ENCODE measurements at regions not wholly inside any gene's neighbourhood (a gene's known extent, or its start where the extent isn't known, plus 50 kb on each side); places are given as distances from the start of the nearest gene placed in this dataset.

- WGBS (ENCODE audit: insufficient coverage), result 95% methylated on average over 9 of the region's 10 CpGs
- CTCF ChIA-PET, result no interaction called here
- no peaks in the 10 kb centered on the region for H3K36me3 ChIP-seq (ENCODE audit: control insufficient read depth in 4 of 4, insufficient read depth in 4 of 4, low read length in 3 of 4)
- H3K27me3 ChIP-seq (replicated peaks in 2 of 5; ENCODE audit: control insufficient read depth in 4 of 5, insufficient read depth in 5 of 5, low read length in 4 of 5), result peaks cover 0 to 9% (median 0%) of the 10 kb centered on the region in 5 experiments
- no peak overlapping the region for H3K4me3 ChIP-seq (ENCODE audit: control insufficient read depth in 1 of 7, extremely low read depth in 1 of 7, insufficient read depth in 4 of 7, low read depth in 2 of 7, low read length in 6 of 7)
- H3K27ac ChIP-seq (ENCODE audit: insufficient read depth in 1 of 2, low read depth in 1 of 2, low read length in 2 of 2, poor library complexity in 1 of 2, severe bottlenecking in 2 of 2), result no peak overlapping the region
- no peaks in the 10 kb centered on the region for H3K4me1 ChIP-seq (ENCODE audit: control extremely low read depth in 1 of 4, control insufficient read depth in 4 of 4, insufficient read depth in 4 of 4, low read length in 3 of 4)
- H3K9me3 ChIP-seq (ENCODE audit: control extremely low read depth in 1 of 5, control insufficient read depth in 4 of 5, insufficient read depth in 2 of 5, low read depth in 1 of 5, low read length in 4 of 5), result no peaks in the 10 kb centered on the region
- no peak for DNase-seq
- POLR2A ChIA-PET, result no interaction called here
Measured at GRCh38 chr2:120818441-120818920, 82.8 kb downstream of the GLI2 start.

- Histone ChIP-seq H3K4me3 (ENCODE audit: control insufficient read depth in 1 of 7, extremely low read depth in 1 of 7, insufficient read depth in 4 of 7, low read depth in 2 of 7, low read length in 6 of 7) (no peak overlapping the region), H3K27me3 (replicated peaks in 2 of 5; ENCODE audit: control insufficient read depth in 4 of 5, insufficient read depth in 5 of 5, low read length in 4 of 5) (peaks cover 0 to 6% (median 0%) of the 10 kb centered on the region in 5 experiments), H3K36me3 (ENCODE audit: control insufficient read depth in 4 of 4, insufficient read depth in 4 of 4, low read length in 3 of 4) (no peaks in the 10 kb centered on the region), H3K27ac (ENCODE audit: insufficient read depth in 1 of 2, low read depth in 1 of 2, low read length in 2 of 2, poor library complexity in 1 of 2, severe bottlenecking in 2 of 2) (no peak overlapping the region), H3K4me1 (ENCODE audit: control extremely low read depth in 1 of 4, control insufficient read depth in 4 of 4, insufficient read depth in 4 of 4, low read length in 3 of 4) (no peaks in the 10 kb centered on the region), H3K9me3 (ENCODE audit: control extremely low read depth in 1 of 5, control insufficient read depth in 4 of 5, insufficient read depth in 2 of 5, low read depth in 1 of 5, low read length in 4 of 5) (no peaks in the 10 kb centered on the region)
- POLR2A ChIA-PET, result no interaction called here
- CTCF ChIA-PET, result no interaction called here
- 100% methylated on average over 5 of the region's 5 CpGs for WGBS (ENCODE audit: insufficient coverage)
- no peak for DNase-seq
Measured at GRCh38 chr2:120819720-120820210, 84.1 kb downstream of the GLI2 start.

GRCh38 chr2:120820263-120820952, 84.7 kb downstream of the GLI2 start:
- POLR2A ChIA-PET, result no interaction called here
- WGBS (ENCODE audit: insufficient coverage), result 87% methylated on average over 18 of the region's 19 CpGs
- no peak for DNase-seq
- CTCF ChIA-PET, result no interaction called here
- H3K36me3 ChIP-seq (ENCODE audit: control insufficient read depth in 4 of 4, insufficient read depth in 4 of 4, low read length in 3 of 4), result no peaks in the 10 kb centered on the region
- peaks cover 0 to 6% (median 0%) of the 10 kb centered on the region in 5 experiments for H3K27me3 ChIP-seq (replicated peaks in 2 of 5; ENCODE audit: control insufficient read depth in 4 of 5, insufficient read depth in 5 of 5, low read length in 4 of 5)
- no peak overlapping the region for H3K4me3 ChIP-seq (ENCODE audit: control insufficient read depth in 1 of 7, extremely low read depth in 1 of 7, insufficient read depth in 4 of 7, low read depth in 2 of 7, low read length in 6 of 7)
- H3K27ac ChIP-seq (ENCODE audit: insufficient read depth in 1 of 2, low read depth in 1 of 2, low read length in 2 of 2, poor library complexity in 1 of 2, severe bottlenecking in 2 of 2), result no peak overlapping the region
- H3K4me1 ChIP-seq (ENCODE audit: control extremely low read depth in 1 of 4, control insufficient read depth in 4 of 4, insufficient read depth in 4 of 4, low read length in 3 of 4), result no peaks in the 10 kb centered on the region
- no peaks in the 10 kb centered on the region for H3K9me3 ChIP-seq (ENCODE audit: control extremely low read depth in 1 of 5, control insufficient read depth in 4 of 5, insufficient read depth in 2 of 5, low read depth in 1 of 5, low read length in 4 of 5)

DNA sequence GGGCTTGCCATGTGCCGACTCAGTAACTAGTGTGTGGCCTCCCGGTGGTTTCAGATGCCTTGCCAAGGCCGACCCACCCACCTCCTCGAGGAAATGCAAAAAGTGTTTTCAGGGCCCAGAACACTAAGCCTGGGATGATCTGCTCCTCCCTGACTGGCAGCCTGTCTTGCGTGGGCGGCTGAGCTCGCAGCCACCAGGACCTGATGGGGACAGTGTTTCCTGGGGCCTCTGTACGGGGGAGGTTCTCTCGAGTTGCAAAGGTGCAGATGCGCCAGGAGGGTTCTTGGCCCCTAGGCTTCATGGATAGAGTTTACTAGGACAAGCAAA, 85.2 kb downstream of the GLI2 start:
- DNase-seq, result no peak
- ChIA-PET POLR2A (no interaction called here), CTCF (no interaction called here)
- Histone ChIP-seq H3K4me1 (ENCODE audit: control extremely low read depth in 1 of 4, control insufficient read depth in 4 of 4, insufficient read depth in 4 of 4, low read length in 3 of 4) (no peaks in the 10 kb centered on the region), H3K27me3 (replicated peaks in 2 of 5; ENCODE audit: control insufficient read depth in 4 of 5, insufficient read depth in 5 of 5, low read length in 4 of 5) (peaks cover 0 to 6% (median 0%) of the 10 kb centered on the region in 5 experiments), H3K9me3 (ENCODE audit: control extremely low read depth in 1 of 5, control insufficient read depth in 4 of 5, insufficient read depth in 2 of 5, low read depth in 1 of 5, low read length in 4 of 5) (no peaks in the 10 kb centered on the region), H3K27ac (ENCODE audit: insufficient read depth in 1 of 2, low read depth in 1 of 2, low read length in 2 of 2, poor library complexity in 1 of 2, severe bottlenecking in 2 of 2) (no peak overlapping the region), H3K4me3 (ENCODE audit: control insufficient read depth in 1 of 7, extremely low read depth in 1 of 7, insufficient read depth in 4 of 7, low read depth in 2 of 7, low read length in 6 of 7) (no peak overlapping the region), H3K36me3 (ENCODE audit: control insufficient read depth in 4 of 4, insufficient read depth in 4 of 4, low read length in 3 of 4) (no peaks in the 10 kb centered on the region)
- 69% methylated on average over 9 of the region's 10 CpGs for WGBS (ENCODE audit: insufficient coverage)

GRCh38 chr2:120821446-120822160, 85.9 kb downstream of the GLI2 start:
- Histone ChIP-seq H3K4me3 (ENCODE audit: control insufficient read depth in 1 of 7, extremely low read depth in 1 of 7, insufficient read depth in 4 of 7, low read depth in 2 of 7, low read length in 6 of 7) (no peak overlapping the region), H3K36me3 (ENCODE audit: control insufficient read depth in 4 of 4, insufficient read depth in 4 of 4, low read length in 3 of 4) (no peaks in the 10 kb centered on the region), H3K9me3 (ENCODE audit: control extremely low read depth in 1 of 5, control insufficient read depth in 4 of 5, insufficient read depth in 2 of 5, low read depth in 1 of 5, low read length in 4 of 5) (no peaks in the 10 kb centered on the region), H3K4me1 (ENCODE audit: control extremely low read depth in 1 of 4, control insufficient read depth in 4 of 4, insufficient read depth in 4 of 4, low read length in 3 of 4) (no peaks in the 10 kb centered on the region), H3K27ac (ENCODE audit: insufficient read depth in 1 of 2, low read depth in 1 of 2, low read length in 2 of 2, poor library complexity in 1 of 2, severe bottlenecking in 2 of 2) (no peak overlapping the region), H3K27me3 (replicated peaks in 2 of 5; ENCODE audit: control insufficient read depth in 4 of 5, insufficient read depth in 5 of 5, low read length in 4 of 5) (peaks cover 0 to 6% (median 0%) of the 10 kb centered on the region in 5 experiments)
- no peak for DNase-seq
- ChIA-PET CTCF (no interaction called here), POLR2A (no interaction called here)
- WGBS (ENCODE audit: insufficient coverage), result 98% methylated on average over 11 of the region's 15 CpGs

- H3K27ac ChIP-seq (ENCODE audit: insufficient read depth in 1 of 2, low read depth in 1 of 2, low read length in 2 of 2, poor library complexity in 1 of 2, severe bottlenecking in 2 of 2), result no peak overlapping the region
- POLR2A ChIA-PET, result no interaction called here
- H3K36me3 ChIP-seq (ENCODE audit: control insufficient read depth in 4 of 4, insufficient read depth in 4 of 4, low read length in 3 of 4), result no peaks in the 10 kb centered on the region
- WGBS (ENCODE audit: insufficient coverage), result 96% methylated on average over 8 of the region's 11 CpGs
- H3K4me3 ChIP-seq (ENCODE audit: control insufficient read depth in 1 of 7, extremely low read depth in 1 of 7, insufficient read depth in 4 of 7, low read depth in 2 of 7, low read length in 6 of 7), result no peak overlapping the region
- DNase-seq, result no peak
- H3K4me1 ChIP-seq (ENCODE audit: control extremely low read depth in 1 of 4, control insufficient read depth in 4 of 4, insufficient read depth in 4 of 4, low read length in 3 of 4), result no peaks in the 10 kb centered on the region
- CTCF ChIA-PET, result no interaction called here
- peaks cover 0 to 6% (median 0%) of the 10 kb centered on the region in 5 experiments for H3K27me3 ChIP-seq (replicated peaks in 2 of 5; ENCODE audit: control insufficient read depth in 4 of 5, insufficient read depth in 5 of 5, low read length in 4 of 5)
- H3K9me3 ChIP-seq (ENCODE audit: control extremely low read depth in 1 of 5, control insufficient read depth in 4 of 5, insufficient read depth in 2 of 5, low read depth in 1 of 5, low read length in 4 of 5), result no peaks in the 10 kb centered on the region
Measured at GRCh38 chr2:120822933-120823332, 87.3 kb downstream of the GLI2 start.

- Histone ChIP-seq H3K4me3 (ENCODE audit: control insufficient read depth in 1 of 7, extremely low read depth in 1 of 7, insufficient read depth in 4 of 7, low read depth in 2 of 7, low read length in 6 of 7) (no peak overlapping the region), H3K36me3 (ENCODE audit: control insufficient read depth in 4 of 4, insufficient read depth in 4 of 4, low read length in 3 of 4) (no peaks in the 10 kb centered on the region), H3K27me3 (replicated peaks in 2 of 5; ENCODE audit: control insufficient read depth in 4 of 5, insufficient read depth in 5 of 5, low read length in 4 of 5) (peaks cover 0 to 6% (median 0%) of the 10 kb centered on the region in 5 experiments), H3K27ac (ENCODE audit: insufficient read depth in 1 of 2, low read depth in 1 of 2, low read length in 2 of 2, poor library complexity in 1 of 2, severe bottlenecking in 2 of 2) (no peak overlapping the region), H3K4me1 (ENCODE audit: control extremely low read depth in 1 of 4, control insufficient read depth in 4 of 4, insufficient read depth in 4 of 4, low read length in 3 of 4) (no peaks in the 10 kb centered on the region), H3K9me3 (ENCODE audit: control extremely low read depth in 1 of 5, control insufficient read depth in 4 of 5, insufficient read depth in 2 of 5, low read depth in 1 of 5, low read length in 4 of 5) (no peaks in the 10 kb centered on the region)
- CTCF ChIA-PET, result no interaction called here
- POLR2A ChIA-PET, result no interaction called here
- 97% methylated on average over 8 of the region's 10 CpGs for WGBS (ENCODE audit: insufficient coverage)
- DNase-seq, result no peak
Measured at GRCh38 chr2:120823551-120823950, 87.9 kb downstream of the GLI2 start.
